NT2/D1 (cell line): ENCODE measurements at regions not wholly inside any gene's neighbourhood (a gene's known extent, or its start where the extent isn't known, plus 50 kb on each side); places are given as distances from the start of the nearest gene placed in this dataset.

ENCODE experiments used
- SUZ12 ChIP-seq: IDR thresholded peaks from 2 replicates; pipeline ENCODE4 v1.6.1; 2011; ENCODE audit not compliant: insufficient read length, insufficient read depth; ENCODE audit errors: extremely low read depth
- YY1 ChIP-seq: IDR thresholded peaks from 2 replicates; pipeline ENCODE4 v1.6.1; 2011; ENCODE audit not compliant: insufficient read length, insufficient read depth
- ZNF274 ChIP-seq: IDR thresholded peaks from 2 replicates; pipeline ENCODE4 v1.6.1; 2011; ENCODE audit warnings: mild to moderate bottlenecking, low read depth, low read length

DNA sequence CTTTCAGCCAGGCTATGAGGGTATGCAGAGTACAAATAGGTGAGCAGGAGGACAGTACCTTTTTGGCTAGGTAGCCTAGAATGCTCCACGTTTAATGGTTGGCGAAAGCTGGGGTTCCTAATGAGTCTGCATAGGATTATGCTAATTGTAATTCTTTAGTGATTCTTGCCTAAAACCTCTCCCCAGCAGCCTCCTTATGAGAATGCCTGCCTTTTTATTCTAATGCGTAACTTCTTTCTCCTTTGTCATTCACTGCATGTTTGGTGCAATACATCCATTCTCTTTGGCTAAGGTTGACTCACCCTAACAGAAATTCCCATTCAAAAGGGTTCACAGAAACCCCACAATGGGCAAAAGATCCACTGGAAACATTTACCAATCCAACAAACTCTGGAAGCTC lies 752.2 kb downstream of the FSCB start:
- no peak for TF ChIP-seq YY1
- no peak for TF ChIP-seq SUZ12
- TF ChIP-seq ZNF274: no peak
